ENCODE measurements at regions not wholly inside any gene's neighbourhood (a gene's known extent, or its start where the extent isn't known, plus 50 kb on each side); places are given as distances from the start of the nearest gene placed in this dataset.
"Not testable (repeated sequence)": the region's sequence is repeated elsewhere in the genome, so short reads cannot be mapped to it uniquely, and the experiment has no call there.

DNA sequence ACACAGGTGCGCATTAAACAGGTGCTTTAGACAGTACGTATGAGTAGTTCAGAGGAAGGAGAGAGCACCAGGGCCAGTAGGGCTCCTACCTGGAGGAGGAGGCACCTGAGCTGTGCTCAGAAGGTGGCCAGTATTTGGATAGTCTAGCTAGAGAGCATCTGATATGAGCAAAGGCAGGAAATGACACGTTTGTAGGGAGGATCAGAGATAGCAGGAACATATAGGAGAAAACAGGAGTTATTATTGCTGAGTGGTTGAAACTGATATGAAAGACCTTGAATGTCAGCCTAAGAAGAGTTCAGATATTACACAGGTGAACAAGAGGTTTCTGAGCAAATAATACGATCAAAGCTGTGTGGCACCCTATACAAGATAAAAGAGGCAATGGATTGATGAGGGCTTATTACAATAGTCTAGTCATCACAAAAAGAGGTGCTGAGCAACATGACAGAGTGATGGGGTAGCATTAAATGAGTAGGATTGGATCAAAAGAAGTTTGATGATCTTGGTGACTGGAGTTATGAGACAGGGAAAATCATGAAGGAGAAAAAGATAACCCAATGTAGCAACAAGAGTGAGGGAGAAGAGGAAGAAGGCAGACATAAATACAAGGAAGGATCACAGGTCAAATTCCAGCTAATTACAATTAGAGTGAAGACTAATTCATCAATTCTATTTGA, 69.8 kb upstream of the HIVEP1 start:
- Histone ChIP-seq H3K4me3 (ENCODE audit: low read length) (no peak overlapping the region), H3K27me3 (ENCODE audit: control insufficient read depth, insufficient read depth) (no peaks in the 10 kb centered on the region), H3K27ac (ENCODE audit: low read length) (no peak overlapping the region), H3K4me1 (ENCODE audit: control insufficient read depth, insufficient read depth, low read length) (no peaks in the 10 kb centered on the region), H3K9me3 (ENCODE audit: control insufficient read depth, low read length) (no peaks in the 10 kb centered on the region)
- DNase-seq: no peak
- ATAC-seq: no peak
- 85% methylated on average over 4 of the region's 4 CpGs for WGBS
- intact Hi-C loops (cut with DNase I): no loop called here

DNA sequence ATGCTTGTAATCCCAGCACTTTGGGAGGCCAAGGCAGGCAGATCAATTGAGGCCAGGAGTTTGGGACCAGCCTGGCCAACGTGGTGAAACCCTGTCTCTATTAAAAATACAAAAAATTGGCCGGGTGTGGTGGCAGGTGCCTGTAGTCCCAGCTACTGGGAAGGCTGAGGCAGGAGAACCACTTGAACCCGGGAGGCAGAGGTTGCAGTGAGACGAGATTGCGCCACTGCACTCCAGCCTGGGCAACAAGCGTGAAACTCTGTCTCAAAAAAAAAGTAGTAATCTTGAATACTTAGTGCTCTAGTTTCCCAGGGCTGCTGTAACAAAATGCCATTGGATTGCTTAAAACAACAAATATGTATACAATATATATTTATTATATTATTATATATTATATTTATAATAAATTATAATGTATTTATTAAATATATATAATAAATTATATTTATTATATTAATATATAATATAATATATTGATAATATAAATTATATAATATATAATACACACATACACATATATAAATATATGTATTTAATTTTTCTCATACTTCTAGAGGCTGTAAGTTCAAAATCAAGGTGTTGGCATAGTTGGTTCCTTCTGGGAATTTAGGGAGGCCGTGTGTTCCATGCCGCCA, 71.5 kb upstream of the HIVEP1 start:
- H3K27me3 ChIP-seq (ENCODE audit: control insufficient read depth, insufficient read depth); H3K4me1 ChIP-seq (ENCODE audit: control insufficient read depth, insufficient read depth, low read length); ATAC-seq; H3K9me3 ChIP-seq (ENCODE audit: control insufficient read depth, low read length); H3K4me3 ChIP-seq (ENCODE audit: low read length); H3K27ac ChIP-seq (ENCODE audit: low read length); DNase-seq; intact Hi-C loops (cut with DNase I): not testable (repeated sequence)
- 95% methylated on average over 8 of the region's 8 CpGs for WGBS

DNA sequence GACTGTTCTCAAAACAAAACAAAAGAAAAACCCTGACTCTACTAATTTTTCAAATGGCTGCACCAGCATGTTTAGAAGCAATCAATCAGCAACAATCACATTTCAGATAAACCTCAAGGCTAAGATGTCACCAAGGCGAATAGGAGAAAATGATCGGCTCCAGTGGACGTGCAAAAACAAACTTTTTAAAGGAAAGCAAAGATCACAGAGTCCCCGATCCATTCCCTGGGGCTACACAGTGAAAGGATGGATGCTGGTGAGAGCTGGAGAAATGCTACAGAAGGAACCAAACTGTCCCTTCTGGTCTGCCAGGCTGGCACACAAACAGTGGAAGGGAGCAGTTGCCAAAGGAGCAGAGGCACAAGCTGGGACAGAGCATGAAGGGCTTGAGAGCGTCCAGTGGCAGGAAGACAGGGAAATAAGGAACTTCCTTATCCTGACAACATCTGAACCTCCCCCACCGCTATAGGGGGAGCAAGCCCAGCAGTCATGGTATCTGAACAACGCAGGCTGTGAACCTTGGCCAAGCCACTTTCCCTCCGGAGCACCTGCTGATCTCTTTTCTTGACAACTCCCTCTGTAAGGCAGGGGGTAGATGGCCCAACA, 73.7 kb upstream of the HIVEP1 start:
- 45% methylated on average over 8 of the region's 8 CpGs for WGBS
- DNase-seq: no peak
- intact Hi-C loops (cut with DNase I): no loop called here
- Histone ChIP-seq H3K27ac (ENCODE audit: low read length) (no peak overlapping the region), H3K4me3 (ENCODE audit: low read length) (no peak overlapping the region), H3K9me3 (ENCODE audit: control insufficient read depth, low read length) (no peaks in the 10 kb centered on the region), H3K4me1 (ENCODE audit: control insufficient read depth, insufficient read depth, low read length) (no peaks in the 10 kb centered on the region), H3K27me3 (ENCODE audit: control insufficient read depth, insufficient read depth) (no peaks in the 10 kb centered on the region)
- peak in 1 of 2 donors; percentile 50 for ATAC-seq

DNA sequence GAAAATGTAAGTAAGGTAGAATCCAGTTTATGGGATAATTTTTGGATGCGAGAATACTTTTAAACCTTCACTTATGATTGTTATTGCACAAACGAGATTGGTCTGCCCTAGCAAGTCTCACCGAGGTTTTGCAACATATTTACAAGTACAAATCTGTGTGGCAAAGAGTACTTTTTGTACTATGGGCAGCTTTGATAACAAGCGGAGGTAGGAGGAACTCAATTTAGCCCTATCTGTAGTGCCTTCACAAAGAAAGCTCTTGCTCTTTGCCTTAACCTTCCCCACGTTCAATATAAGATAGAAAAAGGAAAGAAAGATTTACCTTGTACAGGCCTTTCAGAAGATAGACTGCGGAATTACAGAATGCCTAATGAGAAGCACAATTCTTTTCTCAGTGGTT, 77.5 kb upstream of the HIVEP1 start:
- DNase-seq (no peak), ATAC-seq (no peak)
- intact Hi-C loops (cut with DNase I): no loop called here
- Histone ChIP-seq H3K27ac (ENCODE audit: low read length) (no peak overlapping the region), H3K9me3 (ENCODE audit: control insufficient read depth, low read length) (no peaks in the 10 kb centered on the region), H3K4me3 (ENCODE audit: low read length) (no peak overlapping the region), H3K4me1 (ENCODE audit: control insufficient read depth, insufficient read depth, low read length) (no peaks in the 10 kb centered on the region), H3K27me3 (ENCODE audit: control insufficient read depth, insufficient read depth) (no peaks in the 10 kb centered on the region)
- WGBS: 91% methylated on average over 6 of the region's 6 CpGs

DNA sequence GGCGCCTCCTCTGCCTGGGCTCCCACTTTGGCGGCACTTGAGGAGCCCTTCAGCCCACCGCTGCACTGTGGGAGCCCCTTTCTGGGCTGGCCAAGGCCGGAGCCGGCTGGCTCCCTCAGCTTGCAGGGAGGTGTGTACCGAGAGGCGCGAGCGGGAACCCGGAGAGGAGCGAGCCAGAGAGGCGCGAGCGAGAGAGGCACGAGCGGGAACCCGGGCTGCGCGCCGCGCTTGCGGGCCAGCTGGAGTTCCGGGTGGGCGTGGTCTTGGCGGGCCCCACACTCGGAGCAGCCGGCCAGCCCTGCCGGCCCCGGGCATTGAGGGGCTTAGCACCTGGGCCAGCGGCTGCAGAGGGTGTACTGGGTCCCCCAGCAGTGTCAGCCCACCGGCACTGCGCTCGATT, 79.2 kb upstream of the HIVEP1 start:
- H3K27ac ChIP-seq (ENCODE audit: low read length); H3K9me3 ChIP-seq (ENCODE audit: control insufficient read depth, low read length); H3K27me3 ChIP-seq (ENCODE audit: control insufficient read depth, insufficient read depth); H3K4me3 ChIP-seq (ENCODE audit: low read length); ATAC-seq; H3K4me1 ChIP-seq (ENCODE audit: control insufficient read depth, insufficient read depth, low read length); intact Hi-C loops (cut with DNase I): not testable (repeated sequence)
- DNase-seq: peak in 1 of 3 donors; percentile 42
- WGBS: 92% methylated on average over 33 of the region's 33 CpGs

DNA sequence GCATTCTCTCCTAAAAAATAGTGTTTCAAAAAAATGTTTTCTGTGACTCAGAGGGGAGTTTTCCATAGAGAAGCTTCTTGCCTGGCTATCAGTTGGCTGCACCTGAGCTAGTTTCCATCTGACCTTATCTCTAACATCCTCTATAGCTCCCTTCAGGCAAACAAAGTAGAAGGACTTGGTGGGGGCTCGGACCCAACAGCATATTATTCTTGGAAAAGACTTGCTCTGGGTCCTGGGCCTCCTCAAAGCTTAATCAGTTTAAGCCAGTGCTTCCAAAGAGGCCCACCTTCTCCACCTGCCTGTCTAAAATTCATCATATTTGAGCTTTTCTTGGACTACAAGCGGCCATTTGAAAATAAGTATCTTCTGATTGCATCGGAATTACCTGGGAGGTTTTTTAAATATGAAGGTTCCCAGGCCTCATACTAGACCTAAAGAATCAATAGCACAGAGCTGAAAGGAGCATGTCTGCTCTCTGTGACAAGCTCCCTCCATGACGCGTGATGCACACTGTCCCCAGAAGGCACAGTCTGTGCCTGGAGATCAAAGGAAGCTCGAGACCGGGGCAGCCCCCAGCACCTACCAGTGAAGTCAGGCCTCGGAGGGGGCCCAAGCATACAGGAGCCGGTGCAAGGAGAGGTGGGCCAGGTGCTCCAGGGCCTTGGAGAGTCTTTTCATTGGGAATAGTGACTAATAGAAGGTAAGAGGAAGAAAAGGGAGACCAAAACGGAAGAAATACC, 80.6 kb upstream of the HIVEP1 start:
- H3K4me3 ChIP-seq (ENCODE audit: low read length): no peak overlapping the region
- 94% methylated on average over 10 of the region's 10 CpGs for WGBS
- ATAC-seq (no peak), DNase-seq (no peak)
- no peaks in the 10 kb centered on the region for H3K27me3 ChIP-seq (ENCODE audit: control insufficient read depth, insufficient read depth)
- intact Hi-C loops (cut with DNase I): no loop called here
- no peaks in the 10 kb centered on the region for H3K4me1 ChIP-seq (ENCODE audit: control insufficient read depth, insufficient read depth, low read length)
- H3K9me3 ChIP-seq (ENCODE audit: control insufficient read depth, low read length): no peaks in the 10 kb centered on the region
- H3K27ac ChIP-seq (ENCODE audit: low read length): no peak overlapping the region

DNA sequence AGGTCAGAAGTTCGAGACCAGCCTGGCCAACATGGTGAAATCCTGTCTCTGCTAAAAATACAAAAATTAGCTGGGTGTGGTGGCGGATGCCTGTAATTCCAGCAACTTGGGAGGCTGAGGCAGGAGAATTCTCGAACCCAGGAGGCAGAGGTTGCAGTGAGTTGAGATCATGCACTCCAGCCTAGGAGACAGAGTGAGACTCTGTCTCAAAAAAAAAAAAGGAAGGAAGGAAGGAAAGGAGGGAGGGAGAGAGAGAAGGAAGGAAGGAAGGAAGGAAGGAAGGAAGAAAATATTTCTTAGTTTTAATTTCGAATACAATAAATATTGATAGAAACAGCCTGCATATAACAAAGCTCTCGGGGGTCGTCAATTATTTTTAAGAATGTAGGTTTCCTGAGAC, 81.3 kb upstream of the HIVEP1 start:
- intact Hi-C loops (cut with DNase I); ATAC-seq; DNase-seq; H3K27ac ChIP-seq (ENCODE audit: low read length); H3K9me3 ChIP-seq (ENCODE audit: control insufficient read depth, low read length); H3K4me3 ChIP-seq (ENCODE audit: low read length); H3K4me1 ChIP-seq (ENCODE audit: control insufficient read depth, insufficient read depth, low read length); H3K27me3 ChIP-seq (ENCODE audit: control insufficient read depth, insufficient read depth): not testable (repeated sequence)
- 87% methylated on average over 6 of the region's 6 CpGs for WGBS

DNA sequence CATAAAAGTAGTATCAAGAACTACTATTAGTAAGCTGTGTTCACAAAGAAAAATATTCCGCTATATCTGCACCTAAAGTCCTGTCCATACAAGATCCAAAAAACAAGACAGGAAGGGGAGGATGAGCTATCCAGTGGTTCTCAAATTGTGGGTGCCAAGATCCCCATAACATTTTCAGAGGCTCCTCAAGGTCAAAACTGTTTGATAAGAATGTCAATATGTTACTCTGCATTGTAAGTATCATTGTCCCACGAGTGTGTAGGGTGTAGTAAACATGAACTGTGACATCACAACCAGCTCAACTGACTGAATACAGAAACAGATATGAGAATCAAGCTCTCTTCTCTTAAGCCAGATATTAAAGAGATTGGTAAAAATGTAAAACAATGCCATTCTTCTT, 81.9 kb upstream of the HIVEP1 start:
- H3K4me3 ChIP-seq (ENCODE audit: low read length): no peak overlapping the region
- no peak for ATAC-seq
- intact Hi-C loops (cut with DNase I): no loop called here
- no peaks in the 10 kb centered on the region for H3K27me3 ChIP-seq (ENCODE audit: control insufficient read depth, insufficient read depth)
- 67% methylated on average over 2 of the region's 2 CpGs for WGBS
- H3K27ac ChIP-seq (ENCODE audit: low read length): no peak overlapping the region
- no peak for DNase-seq
- no peaks in the 10 kb centered on the region for H3K4me1 ChIP-seq (ENCODE audit: control insufficient read depth, insufficient read depth, low read length)
- H3K9me3 ChIP-seq (ENCODE audit: control insufficient read depth, low read length): no peaks in the 10 kb centered on the region

DNA sequence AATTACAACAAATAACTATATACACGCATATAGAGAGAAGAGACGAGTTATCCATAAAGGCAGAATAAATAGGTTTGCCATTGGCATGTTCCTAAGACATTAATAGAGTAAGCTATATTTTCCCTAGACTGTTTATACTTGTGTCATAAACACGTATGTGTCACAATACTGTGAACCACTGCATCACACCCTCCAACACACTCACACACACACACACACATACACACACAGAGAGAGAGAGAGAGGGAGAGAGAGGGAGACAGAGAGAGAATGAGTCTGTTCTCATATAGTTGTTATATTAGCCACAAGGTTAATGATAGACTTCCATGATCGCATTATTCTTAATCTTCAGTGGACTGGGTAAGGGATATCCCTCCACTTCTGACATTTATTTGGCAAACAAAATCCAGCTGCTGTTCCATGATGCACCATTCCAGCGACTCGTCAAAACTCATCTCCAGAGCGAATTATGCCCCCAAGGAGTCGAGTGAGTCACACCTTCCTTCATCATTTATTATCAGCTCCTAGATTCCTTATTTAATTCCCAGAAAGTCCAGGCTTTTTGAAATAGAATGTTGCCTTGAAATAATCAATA, 82.8 kb upstream of the HIVEP1 start:
- Histone ChIP-seq H3K27ac (ENCODE audit: low read length) (no peak overlapping the region), H3K27me3 (ENCODE audit: control insufficient read depth, insufficient read depth) (no peaks in the 10 kb centered on the region), H3K4me1 (ENCODE audit: control insufficient read depth, insufficient read depth, low read length) (no peaks in the 10 kb centered on the region), H3K9me3 (ENCODE audit: control insufficient read depth, low read length) (no peaks in the 10 kb centered on the region), H3K4me3 (ENCODE audit: low read length) (no peak overlapping the region)
- ATAC-seq (no peak), DNase-seq (no peak)
- WGBS: 78% methylated on average over 8 of the region's 8 CpGs
- intact Hi-C loops (cut with DNase I): no loop called here

DNA sequence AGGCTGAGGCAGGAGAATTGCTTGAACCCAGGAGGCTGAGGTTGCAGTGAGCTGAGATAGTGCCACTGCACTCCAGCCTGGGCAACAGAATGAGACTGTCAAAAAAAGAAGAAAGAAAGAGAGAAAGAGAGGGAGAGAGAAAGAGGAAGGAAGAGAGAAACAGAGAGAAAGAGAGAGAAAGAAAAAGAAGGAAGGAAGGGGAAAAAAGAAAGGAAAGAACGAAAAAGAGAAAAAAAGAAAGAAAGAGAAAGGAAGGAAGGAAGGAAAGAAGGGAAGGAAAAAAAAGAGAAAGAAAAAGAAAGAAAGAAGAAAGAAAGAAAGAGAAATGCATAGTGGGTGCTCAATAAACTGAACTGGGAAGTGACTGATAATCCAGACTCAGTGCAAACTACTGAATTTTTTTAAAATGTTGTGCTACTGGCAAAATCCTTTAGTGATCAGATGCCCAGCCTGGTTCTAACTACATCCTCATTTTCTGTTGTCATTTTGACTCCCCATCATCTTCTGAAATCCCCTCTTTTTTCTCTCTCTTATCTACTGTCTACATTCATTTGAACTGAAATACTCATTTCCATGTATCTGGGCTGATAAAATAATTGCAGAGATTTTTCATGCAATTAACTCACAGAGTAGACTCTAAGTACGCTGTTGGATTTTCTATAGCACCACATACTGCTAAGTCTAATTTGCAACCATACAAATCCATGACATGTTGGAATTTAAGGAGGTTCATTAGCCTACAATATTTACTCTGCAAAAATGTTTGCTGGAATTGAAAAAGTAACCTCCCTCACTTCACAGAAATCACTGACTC, 85.3 kb upstream of the HIVEP1 start:
- DNase-seq (no peak), ATAC-seq (no peak)
- no peaks in the 10 kb centered on the region for H3K4me1 ChIP-seq (ENCODE audit: control insufficient read depth, insufficient read depth, low read length)
- H3K27me3 ChIP-seq (ENCODE audit: control insufficient read depth, insufficient read depth): no peaks in the 10 kb centered on the region
- H3K9me3 ChIP-seq (ENCODE audit: control insufficient read depth, low read length): no peaks in the 10 kb centered on the region
- intact Hi-C loops (cut with DNase I): no loop called here
- no peak overlapping the region for H3K4me3 ChIP-seq (ENCODE audit: low read length)
- 82% methylated on average over 2 of the region's 2 CpGs for WGBS
- H3K27ac ChIP-seq (ENCODE audit: low read length): no peak overlapping the region

All from right cardiac atrium (tissue), 5 donors.